SK-N-SH (cell line): ENCODE measurements at regions not wholly inside any gene's neighbourhood (a gene's known extent, or its start where the extent isn't known, plus 50 kb on each side); places are given as distances from the start of the nearest gene placed in this dataset.

Experiments
- CTCF ChIA-PET: fragments of 300-600, 350-600 bp; formaldehyde crosslinking; extraction: SDS; loops from one replicate; lab custom pipeline; 2021; lab: Yijun Ruan, JAX
- POLR2A ChIA-PET: fragments of 350-600 bp; sonication (Branson Sonifier 250); formaldehyde crosslinking; extraction: SDS; loops from one replicate; lab custom pipeline; 2020; ENCODE audit warnings: antibody characterized with exemption, inconsistent platforms; lab: Yijun Ruan, JAX
- DNase-seq: peaks from one replicate; pipeline ENCODE4 v3.0.0; 2012
- H2AFZ ChIP-seq: fragments of 200-600 bp; sonication (generic); 2 replicates; pipeline ENCODE4 v1.8.1; 2016; ENCODE audit warnings: antibody characterized with exemption, mild to moderate bottlenecking, low read depth
- H3F3A ChIP-seq: fragments of 200-600 bp; sonication (generic); replicated peaks from 2 replicates; pipeline ENCODE3; 2016; ENCODE audit warnings: antibody characterized with exemption, mild to moderate bottlenecking; ENCODE audit not compliant: insufficient read depth
- H3K27ac ChIP-seq, 2 experiments: fragments of 200-500 bp in 1 of 2; fragments of 200-600 bp in 1 of 2; sonication (Bioruptor generic) in 1 of 2; sonication (generic), shearing (Covaris generic) in 1 of 2; 2 replicates each; pipeline versions ENCODE4 v1.5.1 to v1.6.1; 2014 to 2016; ENCODE audit warnings: low read depth in 2 of 2, inconsistent platforms in 1 of 2, low read length in 1 of 2, mild to moderate bottlenecking in 1 of 2, mixed read lengths in 1 of 2
- H3K27me3 ChIP-seq: fragments of 200-600 bp; sonication (generic), shearing (Covaris generic); 2 replicates; pipeline ENCODE4 v1.6.1; 2016; ENCODE audit warnings: mixed run types; ENCODE audit not compliant: insufficient read depth
- H3K36me3 ChIP-seq, 2 experiments: fragments of 200-500 bp in 1 of 2; fragments of 200-600 bp in 1 of 2; sonication (Bioruptor generic) in 1 of 2; sonication (generic) in 1 of 2; replicated peaks in 1 of 2; 2 replicates each; pipeline versions ENCODE3 to v1.5.1; 2014 to 2016; ENCODE audit warnings: low read length in 1 of 2, mild to moderate bottlenecking in 1 of 2; ENCODE audit not compliant: insufficient read depth in 2 of 2, control insufficient read depth in 1 of 2
- H3K4me1 ChIP-seq, 2 experiments: fragments of 200-500 bp in 1 of 2; fragments of 200-600 bp in 1 of 2; sonication (Bioruptor generic) in 1 of 2; sonication (generic), shearing (Covaris generic) in 1 of 2; 2 replicates each; pipeline versions ENCODE4 v1.5.1 to v1.6.1; 2014 to 2016; ENCODE audit warnings: low read depth in 1 of 2, low read length in 1 of 2, mixed run types in 1 of 2; ENCODE audit not compliant: insufficient read depth in 2 of 2, control insufficient read depth in 1 of 2
- H3K4me2 ChIP-seq: fragments of 200-600 bp; sonication (generic), shearing (Covaris generic); 2 replicates; pipeline ENCODE4 v1.6.1; 2017; ENCODE audit warnings: mixed run types
- H3K4me3 ChIP-seq, 2 experiments: fragments of 200-500 bp in 1 of 2; fragments of 200-600 bp in 1 of 2; sonication (Bioruptor generic) in 1 of 2; sonication (generic), shearing (Covaris generic) in 1 of 2; 2 replicates each; pipeline versions ENCODE4 v1.5.1 to v1.8.1; 2014 to 2016; ENCODE audit warnings: low read depth in 2 of 2, inconsistent platforms in 1 of 2, low read length in 1 of 2, mild to moderate bottlenecking in 1 of 2, mixed read lengths in 1 of 2, moderate library complexity in 1 of 2
- H3K79me2 ChIP-seq: fragments of 200-600 bp; sonication (generic); 2 replicates; pipeline ENCODE4 v1.8.1; 2017; ENCODE audit warnings: mild to moderate bottlenecking; ENCODE audit not compliant: insufficient read depth
- H3K9ac ChIP-seq: fragments of 200-600 bp; sonication (generic); 2 replicates; pipeline ENCODE4 v1.6.1; 2017; ENCODE audit warnings: mixed run types
- H3K9me2 ChIP-seq: fragments of 200-600 bp; sonication (generic); 2 replicates; pipeline ENCODE4 v1.6.1; 2017; ENCODE audit warnings: mixed run types
- H3K9me3 ChIP-seq: fragments of 200-600 bp; sonication (generic); 2 replicates; pipeline ENCODE4 v1.6.1; 2017; ENCODE audit warnings: mixed run types, mild to moderate bottlenecking, moderate library complexity
- H4K20me1 ChIP-seq: fragments of 200-600 bp; sonication (generic); 2 replicates; pipeline ENCODE4 v1.6.1; 2017; ENCODE audit warnings: mild to moderate bottlenecking, mixed run types; ENCODE audit not compliant: insufficient read depth
- ELF1 ChIP-seq: IDR thresholded peaks from 2 replicates; pipeline ENCODE4 v1.4.0; 2012
- EP300 ChIP-seq, 2 experiments: IDR thresholded peaks; 2 replicates each; pipeline versions ENCODE4 v1.4.0 to v1.6.1; 2012; ENCODE audit warnings: borderline replicate concordance in 1 of 2, low read depth in 1 of 2, low read length in 1 of 2
- EZH2phosphoT487 ChIP-seq: fragments of 200-600 bp; sonication (generic); IDR thresholded peaks from 2 replicates; pipeline ENCODE4 v1.6.1; 2017; ENCODE audit warnings: low read depth, mixed run types, mild to moderate bottlenecking, antibody characterized with exemption, moderate library complexity, borderline replicate concordance
- FOXJ3 ChIP-seq: sonication (generic); formaldehyde crosslinking; IDR thresholded peaks from 2 replicates; pipeline ENCODE4 v1.5.1; 2020; ENCODE audit warnings: mild to moderate bottlenecking, missing genetic modification reagents
- FOXM1 ChIP-seq: IDR thresholded peaks from 2 replicates; pipeline ENCODE4 v1.4.0; 2012; ENCODE audit warnings: low read depth, mild to moderate bottlenecking
- GABPA ChIP-seq: IDR thresholded peaks from 2 replicates; pipeline ENCODE4 v1.4.0; 2012; ENCODE audit warnings: low read depth, mild to moderate bottlenecking
- NFIC ChIP-seq: IDR thresholded peaks from 2 replicates; pipeline ENCODE4 v1.4.0; 2012; ENCODE audit warnings: borderline replicate concordance
- NRF1 ChIP-seq: IDR thresholded peaks from 2 replicates; pipeline ENCODE4 v1.6.1; 2012; ENCODE audit warnings: low read depth, mild to moderate bottlenecking, low read length
- RAD21 ChIP-seq: IDR thresholded peaks from 2 replicates; pipeline ENCODE4 v1.6.1; 2012; ENCODE audit warnings: mild to moderate bottlenecking, low read length
- RCOR1 ChIP-seq: fragments of 150-350 bp; IDR thresholded peaks from 2 replicates; pipeline ENCODE4 v1.6.1; 2017; ENCODE audit warnings: antibody characterized with exemption, low read length
- RFX5 ChIP-seq: IDR thresholded peaks from 2 replicates; pipeline ENCODE4 v1.6.1; 2012; ENCODE audit warnings: mild to moderate bottlenecking, improper control_type of control experiment, low read length
- RXRA ChIP-seq: IDR thresholded peaks from 2 replicates; pipeline ENCODE4 v1.4.0; 2012; ENCODE audit warnings: low read depth, mild to moderate bottlenecking, borderline replicate concordance
- SIN3A ChIP-seq: IDR thresholded peaks from 2 replicates; pipeline ENCODE4 v1.6.1; 2012; ENCODE audit warnings: low read depth, mild to moderate bottlenecking, low read length, moderate library complexity, borderline replicate concordance
- SMC3 ChIP-seq: IDR thresholded peaks from 2 replicates; pipeline ENCODE4 v1.6.1; 2012; ENCODE audit warnings: low read depth, low read length, improper control_type of control experiment
- TCF12 ChIP-seq: IDR thresholded peaks from 2 replicates; pipeline ENCODE4 v1.4.0; 2012
- YY1 ChIP-seq: IDR thresholded peaks from 2 replicates; pipeline ENCODE4 v1.4.0; 2012; ENCODE audit warnings: low read depth, mild to moderate bottlenecking
- WGBS: methylation state at CpG from one replicate; pipeline ENCODE4 v1.1.6; 2017; ENCODE audit warnings: low lambda C conversion rate; 5-methylcytosine and 5-hydroxymethylcytosine counted together
- TF ChIP-seq, protein P1 (sequence below): fragments of 150-350 bp; IDR thresholded peaks from 2 replicates; pipeline ENCODE4 v1.6.1; 2017; ENCODE audit warnings: antibody characterized with exemption, low read length, low read depth, borderline replicate concordance
- TF ChIP-seq, protein P2 (sequence below): IDR thresholded peaks from 2 replicates; pipeline ENCODE4 v1.4.0; 2012; ENCODE audit warnings: low read depth
- TF ChIP-seq, protein P3 (sequence below): fragments of 150-350 bp; IDR thresholded peaks from 2 replicates; pipeline ENCODE4 v1.6.1; 2016; ENCODE audit warnings: mild to moderate bottlenecking, low read depth, low read length
- TF ChIP-seq, protein P4 (sequence below): IDR thresholded peaks from 2 replicates; pipeline ENCODE4 v1.6.1; 2012; ENCODE audit warnings: mild to moderate bottlenecking, low read depth, low read length, moderate library complexity

DNA sequence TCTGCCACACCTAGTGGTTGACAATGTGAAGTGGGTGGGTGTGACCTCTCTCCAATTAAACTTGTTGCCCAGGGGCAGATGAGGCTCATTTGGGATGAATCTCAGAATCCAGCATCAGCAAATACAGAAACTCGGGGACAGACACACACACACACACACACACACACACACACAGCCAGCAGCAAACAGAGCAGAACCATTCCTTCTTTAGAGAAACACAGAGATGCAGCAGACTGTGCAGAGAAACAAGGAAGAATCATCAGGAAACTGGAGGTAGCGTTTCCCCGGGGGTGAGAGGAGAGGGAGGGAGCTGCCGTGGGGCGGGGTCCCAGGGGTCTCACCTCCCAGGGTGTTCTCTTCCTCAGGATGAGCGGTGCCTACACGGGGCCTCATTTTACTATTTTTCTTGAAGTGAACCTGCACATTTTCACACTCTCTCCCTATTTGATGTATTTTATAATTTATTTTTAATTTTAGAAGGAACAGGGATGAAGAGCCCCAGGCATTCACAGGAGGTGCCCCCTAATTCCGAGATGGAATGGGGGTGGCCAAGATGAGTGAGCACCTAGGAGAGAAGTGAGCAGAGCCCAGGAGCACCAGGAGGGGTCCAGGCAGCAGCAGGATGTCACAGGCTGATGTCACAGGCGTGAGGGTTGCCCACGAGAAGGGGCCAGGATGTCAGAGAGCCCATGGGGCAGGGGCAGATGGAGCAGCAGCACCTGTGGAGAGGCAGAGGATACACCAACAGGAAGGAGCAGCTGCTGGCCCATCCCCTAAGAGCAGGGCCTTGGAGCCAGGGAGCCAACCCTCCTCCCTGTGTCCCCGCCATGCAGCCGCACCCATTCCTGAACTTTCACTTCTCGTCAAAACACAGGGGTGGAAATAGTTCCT lies 85.3 kb upstream of the PPP2R2D start:
- no peaks in the 10 kb centered on the region for H3K9me3 ChIP-seq
- no peaks in the 10 kb centered on the region for H3K79me2 ChIP-seq
- H3K9ac ChIP-seq, result no peak overlapping the region
- H2AFZ ChIP-seq, result no peak overlapping the region
- no peaks in the 10 kb centered on the region for H3K27me3 ChIP-seq
- no peak overlapping the region for H3K4me3 ChIP-seq
- H3K4me1 ChIP-seq, result no peaks in the 10 kb centered on the region
- no peak for TF ChIP-seq NRF1
- TF ChIP-seq NFIC, result no peak
- TF ChIP-seq, protein P1, sequence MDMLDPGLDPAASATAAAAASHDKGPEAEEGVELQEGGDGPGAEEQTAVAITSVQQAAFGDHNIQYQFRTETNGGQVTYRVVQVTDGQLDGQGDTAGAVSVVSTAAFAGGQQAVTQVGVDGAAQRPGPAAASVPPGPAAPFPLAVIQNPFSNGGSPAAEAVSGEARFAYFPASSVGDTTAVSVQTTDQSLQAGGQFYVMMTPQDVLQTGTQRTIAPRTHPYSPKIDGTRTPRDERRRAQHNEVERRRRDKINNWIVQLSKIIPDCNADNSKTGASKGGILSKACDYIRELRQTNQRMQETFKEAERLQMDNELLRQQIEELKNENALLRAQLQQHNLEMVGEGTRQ, result no peak
- TF ChIP-seq GABPA, result no peak
- no peak for TF ChIP-seq FOXJ3 (CRISPR knock-in tag)
- TF ChIP-seq YY1, result no peak
- TF ChIP-seq SMC3, result no peak
- TF ChIP-seq SIN3A, result no peak
- TF ChIP-seq EP300 (IDR thresholded peaks at IDR 0.05; ENCODE audit: borderline replicate concordance in 1 of 2, low read depth in 1 of 2, low read length in 1 of 2), result no peak
- TF ChIP-seq, protein P2, sequence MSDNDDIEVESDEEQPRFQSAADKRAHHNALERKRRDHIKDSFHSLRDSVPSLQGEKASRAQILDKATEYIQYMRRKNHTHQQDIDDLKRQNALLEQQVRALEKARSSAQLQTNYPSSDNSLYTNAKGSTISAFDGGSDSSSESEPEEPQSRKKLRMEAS, result no peak
- TF ChIP-seq TCF12, result no peak
- TF ChIP-seq RCOR1, result no peak
- TF ChIP-seq, protein P3, sequence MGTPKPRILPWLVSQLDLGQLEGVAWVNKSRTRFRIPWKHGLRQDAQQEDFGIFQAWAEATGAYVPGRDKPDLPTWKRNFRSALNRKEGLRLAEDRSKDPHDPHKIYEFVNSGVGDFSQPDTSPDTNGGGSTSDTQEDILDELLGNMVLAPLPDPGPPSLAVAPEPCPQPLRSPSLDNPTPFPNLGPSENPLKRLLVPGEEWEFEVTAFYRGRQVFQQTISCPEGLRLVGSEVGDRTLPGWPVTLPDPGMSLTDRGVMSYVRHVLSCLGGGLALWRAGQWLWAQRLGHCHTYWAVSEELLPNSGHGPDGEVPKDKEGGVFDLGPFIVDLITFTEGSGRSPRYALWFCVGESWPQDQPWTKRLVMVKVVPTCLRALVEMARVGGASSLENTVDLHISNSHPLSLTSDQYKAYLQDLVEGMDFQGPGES, result no peak
- TF ChIP-seq RAD21, result no peak
- no peak for TF ChIP-seq RXRA
- TF ChIP-seq, protein P4, sequence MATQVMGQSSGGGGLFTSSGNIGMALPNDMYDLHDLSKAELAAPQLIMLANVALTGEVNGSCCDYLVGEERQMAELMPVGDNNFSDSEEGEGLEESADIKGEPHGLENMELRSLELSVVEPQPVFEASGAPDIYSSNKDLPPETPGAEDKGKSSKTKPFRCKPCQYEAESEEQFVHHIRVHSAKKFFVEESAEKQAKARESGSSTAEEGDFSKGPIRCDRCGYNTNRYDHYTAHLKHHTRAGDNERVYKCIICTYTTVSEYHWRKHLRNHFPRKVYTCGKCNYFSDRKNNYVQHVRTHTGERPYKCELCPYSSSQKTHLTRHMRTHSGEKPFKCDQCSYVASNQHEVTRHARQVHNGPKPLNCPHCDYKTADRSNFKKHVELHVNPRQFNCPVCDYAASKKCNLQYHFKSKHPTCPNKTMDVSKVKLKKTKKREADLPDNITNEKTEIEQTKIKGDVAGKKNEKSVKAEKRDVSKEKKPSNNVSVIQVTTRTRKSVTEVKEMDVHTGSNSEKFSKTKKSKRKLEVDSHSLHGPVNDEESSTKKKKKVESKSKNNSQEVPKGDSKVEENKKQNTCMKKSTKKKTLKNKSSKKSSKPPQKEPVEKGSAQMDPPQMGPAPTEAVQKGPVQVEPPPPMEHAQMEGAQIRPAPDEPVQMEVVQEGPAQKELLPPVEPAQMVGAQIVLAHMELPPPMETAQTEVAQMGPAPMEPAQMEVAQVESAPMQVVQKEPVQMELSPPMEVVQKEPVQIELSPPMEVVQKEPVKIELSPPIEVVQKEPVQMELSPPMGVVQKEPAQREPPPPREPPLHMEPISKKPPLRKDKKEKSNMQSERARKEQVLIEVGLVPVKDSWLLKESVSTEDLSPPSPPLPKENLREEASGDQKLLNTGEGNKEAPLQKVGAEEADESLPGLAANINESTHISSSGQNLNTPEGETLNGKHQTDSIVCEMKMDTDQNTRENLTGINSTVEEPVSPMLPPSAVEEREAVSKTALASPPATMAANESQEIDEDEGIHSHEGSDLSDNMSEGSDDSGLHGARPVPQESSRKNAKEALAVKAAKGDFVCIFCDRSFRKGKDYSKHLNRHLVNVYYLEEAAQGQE, result no peak
- no peak for TF ChIP-seq ELF1
- no peak for TF ChIP-seq RFX5
- TF ChIP-seq FOXM1, result no peak
- no peak for TF ChIP-seq EZH2phosphoT487
- no peaks in the 10 kb centered on the region for H3K36me3 ChIP-seq
- H3K27ac ChIP-seq, result no peak overlapping the region
- 40% methylated on average over 13 of the region's 13 CpGs for WGBS
- no peaks in the 10 kb centered on the region for H3K9me2 ChIP-seq
- H3K4me2 ChIP-seq, result no peak overlapping the region
- ChIA-PET POLR2A (no interaction called here), CTCF (interaction anchor here (1.3 kb wide), 1 partner anchor 28 kb away, joined by 3 read pairs; no protein-coding TSS in a partner anchor)
- peak; percentile 17 for DNase-seq
- no peaks in the 10 kb centered on the region for H3F3A ChIP-seq
- H4K20me1 ChIP-seq, result no peaks in the 10 kb centered on the region
